Activated T-cell treated with anti-CD3 and anti-CD28 coated beads for 48 hours (primary cell): ENCODE measurements at regions not wholly inside any gene's neighbourhood (a gene's known extent, or its start where the extent isn't known, plus 50 kb on each side); places are given as distances from the start of the nearest gene placed in this dataset.

Experiments used
- DNase-seq: peaks from one replicate; pipeline ENCODE4 v3.0.0-alpha.2; 2020; ENCODE audit warnings: low read depth

- no peak for DNase-seq
Observed at GRCh38 chr1:55684131-55684650, 469.0 kb upstream of the USP24 start.

DNA sequence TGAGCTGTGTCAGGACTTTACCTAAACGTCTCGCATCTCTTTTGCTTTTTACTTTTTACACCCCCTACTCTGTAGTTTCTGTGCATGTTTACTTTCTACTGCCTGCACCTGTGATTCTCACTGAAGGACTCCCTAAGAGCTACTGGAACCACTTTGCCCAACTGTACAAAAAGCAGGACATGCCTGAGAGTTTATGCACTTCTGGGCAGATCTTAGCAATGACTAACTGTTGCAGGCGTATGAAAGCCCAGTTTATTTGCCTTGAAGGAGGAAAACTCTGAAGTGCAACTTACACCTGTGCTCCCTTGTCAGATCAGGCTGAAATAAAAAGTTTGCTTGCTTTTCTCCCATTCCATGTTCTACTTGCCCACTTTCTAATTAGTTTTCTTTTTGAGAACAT lies 467.0 kb upstream of the USP24 start:
- DNase-seq = no peak

DNA sequence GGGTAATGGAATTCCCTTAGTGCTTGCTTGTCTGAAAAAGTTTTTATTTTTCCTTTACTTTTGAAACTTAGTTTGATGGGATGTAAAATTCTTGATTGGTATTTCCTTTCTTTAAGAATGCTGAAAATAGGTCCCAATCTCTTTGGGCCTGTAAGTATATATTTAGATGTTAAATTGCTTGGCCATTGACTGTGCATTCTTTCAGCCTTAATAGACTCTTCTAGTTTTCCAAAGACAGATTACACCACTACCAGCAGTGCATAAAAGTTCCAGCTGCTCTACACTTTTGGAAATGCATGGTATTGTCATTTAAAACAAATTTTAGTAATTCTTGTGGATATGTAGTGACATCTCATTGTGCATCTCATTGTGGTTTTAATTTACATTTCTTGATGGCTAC lies 464.8 kb upstream of the USP24 start:
- DNase-seq = no peak

DNA sequence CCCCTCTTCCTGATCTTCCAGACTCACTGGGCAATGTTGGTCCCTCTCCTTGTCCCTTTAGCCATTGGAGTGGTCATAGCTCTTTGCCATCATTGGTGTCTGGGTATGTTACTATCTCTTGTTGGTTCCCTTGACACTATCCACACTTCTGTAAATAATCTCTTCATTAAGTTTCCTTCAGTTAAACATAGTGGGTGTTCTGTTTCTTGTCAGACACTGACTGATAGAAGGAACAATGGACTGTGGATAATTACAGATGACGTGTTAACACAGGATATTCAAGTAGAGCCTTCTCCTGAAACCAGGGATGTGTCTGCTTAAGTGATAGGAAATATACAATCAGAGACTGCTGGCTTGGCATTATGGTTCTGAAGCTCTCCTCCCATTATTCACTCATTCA lies 458.3 kb upstream of the USP24 start:
- no peak for DNase-seq

DNA sequence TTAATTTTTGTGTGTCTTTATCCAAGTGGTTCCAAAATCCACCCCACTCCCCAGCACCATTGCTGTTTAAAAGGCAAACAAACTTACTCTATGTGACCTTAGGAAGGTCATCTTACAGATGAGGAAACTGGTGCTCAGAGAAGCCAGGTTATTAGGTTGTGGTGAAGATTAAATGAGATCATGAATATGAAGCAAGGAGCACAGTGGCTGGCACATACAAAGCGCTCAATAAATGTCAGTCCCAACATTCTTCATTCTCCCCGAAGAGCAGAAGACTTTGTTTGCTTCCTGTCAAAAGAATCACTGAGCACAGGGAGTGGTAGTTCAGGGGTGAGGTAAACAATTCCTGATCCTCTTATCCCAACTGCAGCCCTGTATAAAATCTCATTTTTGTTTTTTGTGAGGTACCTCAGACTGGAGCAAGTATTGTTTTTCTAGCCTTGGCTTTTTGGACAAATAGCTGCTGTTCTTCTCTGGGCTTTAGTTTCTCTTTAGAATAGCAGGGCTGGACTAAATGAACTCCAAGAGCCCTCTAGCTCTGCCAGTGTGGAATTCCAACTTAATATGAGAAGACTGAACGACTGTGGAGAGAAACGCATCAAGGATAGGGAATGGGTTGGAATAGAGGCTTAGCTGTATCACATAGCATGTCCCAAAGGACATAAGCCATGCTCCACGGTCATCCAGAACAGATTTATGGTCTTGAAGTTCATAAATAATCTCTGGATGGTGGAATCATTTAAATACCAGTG lies 455.3 kb upstream of the USP24 start:
- DNase-seq = no peak

GRCh38 chr1:55669293-55669692 lies 454.1 kb upstream of the USP24 start:
- DNase-seq = no peak

DNA sequence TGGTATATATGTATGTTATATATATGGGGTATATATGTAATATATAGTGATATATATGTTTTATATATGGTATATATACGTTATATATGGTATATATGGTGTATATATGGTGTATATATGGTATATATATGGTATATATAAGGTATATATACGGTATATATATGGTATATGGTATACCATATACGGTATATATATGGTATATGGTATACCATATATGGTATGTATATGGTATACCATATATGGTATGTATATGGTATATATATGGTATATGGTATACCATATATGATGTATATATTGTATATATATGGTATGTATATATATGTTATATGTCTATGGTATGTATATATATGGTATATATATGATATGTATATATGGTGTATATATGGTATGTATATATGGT lies 447.7 kb upstream of the USP24 start:
- DNase-seq = no peak

DNA sequence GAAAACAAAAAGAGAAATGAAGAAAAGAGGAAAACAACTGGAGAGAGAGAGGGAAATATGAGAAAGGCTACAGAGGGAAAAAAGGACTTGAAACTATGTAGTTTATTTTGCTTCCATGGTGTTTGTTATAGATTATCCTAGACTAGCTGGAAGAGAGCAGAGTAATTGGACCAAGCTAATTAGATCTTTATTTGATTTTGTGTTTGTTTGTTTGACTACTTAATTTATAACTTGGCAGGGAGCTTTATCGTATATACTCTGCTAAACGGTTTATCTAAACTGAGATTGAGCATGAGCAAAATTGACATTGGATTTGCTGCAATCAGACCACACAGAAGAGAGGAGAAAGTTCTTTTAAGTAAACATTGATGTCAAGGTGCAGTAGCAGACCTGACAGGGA lies 443.8 kb upstream of the USP24 start:
- no peak for DNase-seq

DNA sequence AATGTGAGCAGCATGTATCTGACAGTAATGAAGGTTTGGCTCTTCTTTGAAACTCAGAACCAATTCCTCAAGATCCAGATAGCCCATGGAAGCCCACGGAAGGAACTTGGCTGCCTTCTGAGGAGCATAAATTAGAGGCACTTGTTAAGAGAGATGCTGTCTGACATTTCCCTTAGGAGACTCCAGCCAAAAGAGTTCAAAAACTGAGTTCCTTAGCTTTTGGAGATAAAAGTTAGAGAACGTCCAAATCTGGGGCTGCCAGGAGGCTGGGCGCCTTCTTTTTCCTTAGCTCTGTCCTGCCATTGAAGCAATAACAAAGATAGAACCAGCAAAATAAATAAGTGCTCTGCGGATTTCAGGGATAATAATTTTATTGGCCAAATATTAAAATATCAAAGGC lies 439.6 kb upstream of the USP24 start:
- no peak for DNase-seq

DNA sequence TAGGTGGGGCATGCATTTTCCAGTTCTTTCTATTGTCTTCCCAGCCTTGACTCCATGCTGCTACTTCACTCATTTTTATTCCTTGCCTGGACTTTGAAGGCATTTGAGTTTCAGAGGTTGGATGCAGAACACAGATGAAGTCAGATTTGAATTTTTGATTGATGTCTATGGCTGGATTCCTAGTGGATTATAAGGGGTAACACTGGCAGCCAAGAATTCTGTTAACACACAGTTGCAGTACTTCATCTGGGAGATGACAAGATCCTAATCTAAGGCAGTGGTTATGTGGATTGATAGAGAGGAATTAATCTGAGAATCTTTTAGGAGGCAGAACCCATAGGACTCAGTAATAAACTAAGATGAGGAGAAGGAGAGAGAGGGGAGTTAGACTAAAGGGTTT lies 439.0 kb upstream of the USP24 start:
- DNase-seq = no peak

DNA sequence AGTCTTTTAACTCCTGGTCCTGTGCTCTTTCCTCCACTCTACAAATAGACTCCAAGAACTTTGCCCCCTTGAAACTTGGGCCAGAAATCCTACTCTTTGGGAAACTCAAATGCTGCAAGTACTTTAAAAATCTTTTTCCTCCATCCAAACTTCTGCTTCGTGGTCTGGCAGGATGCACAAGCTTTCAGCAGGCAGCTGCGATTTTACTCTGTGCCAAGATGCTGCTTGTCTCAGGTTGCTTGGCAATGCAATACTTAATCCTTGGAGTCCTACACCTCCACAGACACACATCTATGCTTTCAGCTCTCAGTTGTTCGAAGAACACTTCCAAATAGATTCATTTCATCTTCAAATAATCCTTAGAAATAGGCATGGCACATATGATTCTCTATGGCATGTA lies 435.3 kb upstream of the USP24 start:
- no peak for DNase-seq

GRCh38 chr1:55646181-55646580 lies 431.0 kb upstream of the USP24 start:
- DNase-seq = no peak

- DNase-seq = no peak
Observed at GRCh38 chr1:55645270-55645669, 430.1 kb upstream of the USP24 start.

- DNase-seq = no peak
Observed at GRCh38 chr1:55641947-55642346, 426.8 kb upstream of the USP24 start.

DNA sequence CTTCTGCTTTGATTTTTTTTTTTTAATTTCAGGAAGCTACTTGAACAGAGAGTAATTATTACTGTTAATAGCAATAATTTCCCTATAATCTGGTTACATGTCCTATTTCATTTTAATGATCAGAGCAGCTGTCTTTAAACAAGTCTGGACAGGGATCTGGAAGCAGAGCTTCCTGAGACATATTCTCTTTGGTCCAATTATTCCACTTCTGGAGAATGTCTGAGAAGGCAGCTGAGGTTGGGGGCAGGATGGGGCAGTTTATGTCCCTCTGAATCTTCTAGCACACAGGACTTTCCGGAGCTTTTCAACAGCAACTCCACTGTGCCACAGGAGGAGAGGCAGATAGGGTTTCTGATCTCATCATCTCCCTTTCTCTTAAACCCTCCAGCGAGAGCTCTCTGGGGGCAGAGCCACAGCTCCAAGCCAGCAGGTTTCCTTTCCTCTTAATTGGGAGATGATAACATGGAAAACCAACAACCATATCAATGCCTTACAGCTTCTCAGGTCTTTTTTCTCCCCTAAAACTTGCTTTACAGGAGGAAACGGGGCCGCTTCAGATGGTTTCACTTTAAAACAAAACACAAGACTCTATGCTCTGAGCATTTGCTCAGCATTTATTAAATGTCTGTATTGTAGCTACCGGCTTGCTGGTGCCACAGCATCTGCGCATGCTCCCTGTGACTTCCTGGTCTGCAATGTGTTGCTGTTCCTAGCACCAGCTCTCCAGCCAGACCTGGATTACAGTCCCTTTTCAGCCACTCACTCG lies 425.7 kb upstream of the USP24 start:
- DNase-seq = no peak

GRCh38 chr1:55639526-55639925 lies 424.4 kb upstream of the USP24 start:
- DNase-seq = no peak

GRCh38 chr1:55639051-55639450 lies 423.9 kb upstream of the USP24 start:
- DNase-seq = no peak

- no peak for DNase-seq
Observed at GRCh38 chr1:55636696-55637095, 421.5 kb upstream of the USP24 start.

- DNase-seq = no peak
Observed at GRCh38 chr1:55635856-55636255, 420.7 kb upstream of the USP24 start.

DNA sequence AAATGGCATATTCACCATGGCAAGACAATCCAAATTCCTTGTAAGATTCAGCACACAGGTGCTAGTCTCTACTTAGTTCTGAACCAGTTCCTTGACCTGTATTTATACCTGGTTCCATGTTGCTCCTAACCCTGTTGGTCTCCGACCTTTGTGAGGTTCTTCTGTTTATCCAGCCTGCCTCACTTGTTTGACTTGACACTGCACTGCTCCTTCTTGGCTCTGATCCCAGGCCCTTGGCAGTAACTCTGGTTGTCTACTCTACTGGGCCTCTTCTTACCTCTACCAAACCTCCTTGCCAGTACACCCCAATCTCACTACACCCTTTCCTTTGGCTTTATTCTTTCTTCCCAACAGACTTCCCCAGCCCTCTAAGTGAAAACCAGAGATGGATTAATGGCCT lies 419.4 kb upstream of the USP24 start:
- no peak for DNase-seq

DNA sequence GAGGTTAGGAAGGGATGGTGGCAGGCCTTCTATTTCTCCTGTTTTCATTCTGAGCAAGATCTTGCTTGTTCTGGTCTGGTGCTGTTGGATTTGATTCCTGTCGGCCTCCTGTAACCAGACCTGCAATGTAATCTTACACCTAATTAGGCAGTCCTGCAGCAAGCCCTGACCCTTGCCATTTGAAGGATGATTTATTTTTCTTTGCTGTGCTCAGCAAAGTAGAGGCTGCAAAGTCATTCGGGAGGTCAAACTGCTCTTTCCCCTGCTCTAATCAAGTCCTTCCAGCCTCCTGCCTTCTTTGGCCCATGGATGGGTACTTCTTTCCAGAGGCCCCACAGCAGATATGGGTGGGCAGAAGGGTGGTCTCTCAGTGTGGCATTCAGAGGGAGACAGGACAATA lies 417.7 kb upstream of the USP24 start:
- no peak for DNase-seq

DNA sequence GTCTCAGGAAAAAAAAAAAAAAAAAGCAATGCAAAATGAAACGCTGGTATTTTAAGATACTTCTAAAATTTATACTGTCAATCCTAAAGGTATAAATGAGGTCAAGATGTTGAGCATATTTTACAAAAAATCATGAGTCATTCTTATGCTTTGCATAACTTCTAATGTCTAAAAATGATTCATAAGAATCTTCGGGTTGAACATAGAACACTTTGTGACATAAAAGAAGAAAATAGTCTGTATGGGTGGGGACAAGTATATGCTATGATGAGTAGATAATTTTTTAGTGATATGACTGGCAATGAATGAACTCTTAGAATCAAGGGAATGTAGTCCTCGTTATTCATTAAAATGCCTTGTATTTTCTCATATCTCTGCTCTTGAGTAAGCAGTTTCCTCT lies 416.9 kb upstream of the USP24 start:
- DNase-seq = no peak

- DNase-seq = no peak
Observed at GRCh38 chr1:55631509-55631908, 416.3 kb upstream of the USP24 start.

GRCh38 chr1:55626326-55626725 lies 411.2 kb upstream of the USP24 start:
- no peak for DNase-seq
